T-helper 1 cell treated with Interleukin-12 subunit alpha and Interleukin-12 subunit beta and Interleukin-4 antibody, amounts not matched to agents 30 ng/mL and 1 ng/mL, for 36 hours (primary cell): ENCODE measurements at regions not wholly inside any gene's neighbourhood (a gene's known extent, or its start where the extent isn't known, plus 50 kb on each side); places are given as distances from the start of the nearest gene placed in this dataset.

ENCODE experiments used
- intact Hi-C: fragments of 100-400 bp; cut with micrococcal nuclease; formaldehyde crosslinking; loops from one replicate; pipeline ENCODE4 v1.15.1; 2024

GRCh38 chr1:105736349-105736748 is 1320.1 kb upstream of the PRMT6 start:
- intact Hi-C loops = no loop called here

- intact Hi-C loops = no loop called here
Measured at GRCh38 chr1:105779727-105780126, 1276.7 kb upstream of the PRMT6 start.

GRCh38 chr1:105785021-105785420 is 1271.5 kb upstream of the PRMT6 start:
- intact Hi-C loops = no loop called here

GRCh38 chr1:105793536-105794146 is 1262.8 kb upstream of the PRMT6 start:
- intact Hi-C loops = no loop called here

- intact Hi-C loops = no loop called here
Measured at GRCh38 chr1:105795741-105796140, 1260.7 kb upstream of the PRMT6 start.

- intact Hi-C loops = no loop called here
Measured at GRCh38 chr1:105830571-105831146, 1225.8 kb upstream of the PRMT6 start.

- intact Hi-C loops = no loop called here
Measured at GRCh38 chr1:105838071-105838470, 1218.4 kb upstream of the PRMT6 start.

GRCh38 chr1:105865546-105865945 is 1190.9 kb upstream of the PRMT6 start:
- intact Hi-C loops = no loop called here

GRCh38 chr1:105872817-105873216 is 1183.7 kb upstream of the PRMT6 start:
- intact Hi-C loops = no loop called here

- intact Hi-C loops = no loop called here
Measured at GRCh38 chr1:105874621-105875020, 1181.9 kb upstream of the PRMT6 start.

GRCh38 chr1:105886309-105886708 is 1170.2 kb upstream of the PRMT6 start:
- intact Hi-C loops = no loop called here

- intact Hi-C loops = no loop called here
Measured at GRCh38 chr1:105891308-105891707, 1165.2 kb upstream of the PRMT6 start.

- intact Hi-C loops = no loop called here
Measured at GRCh38 chr1:105894006-105894405, 1162.5 kb upstream of the PRMT6 start.

- intact Hi-C loops = no loop called here
Measured at GRCh38 chr1:105909811-105910210, 1146.7 kb upstream of the PRMT6 start.

GRCh38 chr1:105914403-105914802 is 1142.1 kb upstream of the PRMT6 start:
- intact Hi-C loops = no loop called here

GRCh38 chr1:105934806-105935205 is 1121.7 kb upstream of the PRMT6 start:
- intact Hi-C loops = no loop called here

GRCh38 chr1:105964879-105965278 is 1091.6 kb upstream of the PRMT6 start:
- intact Hi-C loops = no loop called here

GRCh38 chr1:105997516-105997915 is 1059.0 kb upstream of the PRMT6 start:
- intact Hi-C loops = no loop called here

GRCh38 chr1:106022312-106022902 is 1034.1 kb upstream of the PRMT6 start:
- intact Hi-C loops = no loop called here

- intact Hi-C loops = no loop called here
Measured at GRCh38 chr1:106027871-106028270, 1028.6 kb upstream of the PRMT6 start.

- intact Hi-C loops = no loop called here
Measured at GRCh38 chr1:106037526-106037925, 1018.9 kb upstream of the PRMT6 start.

GRCh38 chr1:106038260-106038659 is 1018.2 kb upstream of the PRMT6 start:
- intact Hi-C loops = no loop called here

- intact Hi-C loops = no loop called here
Measured at GRCh38 chr1:106043971-106044370, 1012.5 kb upstream of the PRMT6 start.
